Breast epithelium (tissue), 3 donors: ENCODE measurements at regions not wholly inside any gene's neighbourhood (a gene's known extent, or its start where the extent isn't known, plus 50 kb on each side); places are given as distances from the start of the nearest gene placed in this dataset.

Experiments
- POLR2A ChIP-seq: fragments of 450-650 bp; IDR thresholded peaks from one replicate; pipeline ENCODE4 v1.6.1; 2016; ENCODE audit warnings: antibody characterized with exemption, mild to moderate bottlenecking, moderate library complexity
- TF ChIP-seq, protein P1 (sequence below), 3 donors: fragments of 450-650 bp; IDR thresholded peaks; one replicate each; pipeline ENCODE4 v1.5.1; 2016 to 2017; ENCODE audit warnings: antibody characterized with exemption in 3 of 3, mild to moderate bottlenecking in 3 of 3, moderate library complexity in 3 of 3

DNA sequence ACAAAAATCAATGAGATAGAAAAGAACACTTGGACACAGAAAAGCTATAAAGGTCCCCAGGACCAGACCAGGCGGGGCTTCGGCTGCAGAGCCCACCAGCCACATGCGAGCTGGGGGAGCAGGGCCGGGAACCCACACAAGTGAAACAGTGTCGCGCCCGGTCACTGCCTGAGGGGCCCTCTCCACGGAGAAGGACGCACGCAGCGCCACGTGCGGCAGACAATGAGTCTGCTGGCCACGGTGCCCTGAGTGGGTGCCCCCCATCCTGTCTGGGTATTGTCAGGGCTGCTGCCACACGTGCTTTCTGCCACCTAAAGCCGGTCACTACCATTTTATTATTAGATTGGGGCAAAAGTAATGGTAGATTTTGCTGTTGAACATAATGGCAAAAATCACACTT, 207.9 kb upstream of the HDAC4 start:
- TF ChIP-seq, protein P1, sequence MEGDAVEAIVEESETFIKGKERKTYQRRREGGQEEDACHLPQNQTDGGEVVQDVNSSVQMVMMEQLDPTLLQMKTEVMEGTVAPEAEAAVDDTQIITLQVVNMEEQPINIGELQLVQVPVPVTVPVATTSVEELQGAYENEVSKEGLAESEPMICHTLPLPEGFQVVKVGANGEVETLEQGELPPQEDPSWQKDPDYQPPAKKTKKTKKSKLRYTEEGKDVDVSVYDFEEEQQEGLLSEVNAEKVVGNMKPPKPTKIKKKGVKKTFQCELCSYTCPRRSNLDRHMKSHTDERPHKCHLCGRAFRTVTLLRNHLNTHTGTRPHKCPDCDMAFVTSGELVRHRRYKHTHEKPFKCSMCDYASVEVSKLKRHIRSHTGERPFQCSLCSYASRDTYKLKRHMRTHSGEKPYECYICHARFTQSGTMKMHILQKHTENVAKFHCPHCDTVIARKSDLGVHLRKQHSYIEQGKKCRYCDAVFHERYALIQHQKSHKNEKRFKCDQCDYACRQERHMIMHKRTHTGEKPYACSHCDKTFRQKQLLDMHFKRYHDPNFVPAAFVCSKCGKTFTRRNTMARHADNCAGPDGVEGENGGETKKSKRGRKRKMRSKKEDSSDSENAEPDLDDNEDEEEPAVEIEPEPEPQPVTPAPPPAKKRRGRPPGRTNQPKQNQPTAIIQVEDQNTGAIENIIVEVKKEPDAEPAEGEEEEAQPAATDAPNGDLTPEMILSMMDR (IDR thresholded peaks at IDR 0.05) = no peak
- TF ChIP-seq POLR2A = no peak
